GM18502 (cell line): ENCODE measurements at regions not wholly inside any gene's neighbourhood (a gene's known extent, or its start where the extent isn't known, plus 50 kb on each side); places are given as distances from the start of the nearest gene placed in this dataset.
"Not testable (repeated sequence)": the region's sequence is repeated elsewhere in the genome, so short reads cannot be mapped to it uniquely, and the experiment has no call there.

Experiments
- ATAC-seq: cut with Tn5 transposase; IDR thresholded peaks from one replicate; pipeline ENCODE4 v1.9.1; 2021; ENCODE audit warnings: mild to moderate bottlenecking; ENCODE audit not compliant: unreplicated experiment, poor library complexity

DNA sequence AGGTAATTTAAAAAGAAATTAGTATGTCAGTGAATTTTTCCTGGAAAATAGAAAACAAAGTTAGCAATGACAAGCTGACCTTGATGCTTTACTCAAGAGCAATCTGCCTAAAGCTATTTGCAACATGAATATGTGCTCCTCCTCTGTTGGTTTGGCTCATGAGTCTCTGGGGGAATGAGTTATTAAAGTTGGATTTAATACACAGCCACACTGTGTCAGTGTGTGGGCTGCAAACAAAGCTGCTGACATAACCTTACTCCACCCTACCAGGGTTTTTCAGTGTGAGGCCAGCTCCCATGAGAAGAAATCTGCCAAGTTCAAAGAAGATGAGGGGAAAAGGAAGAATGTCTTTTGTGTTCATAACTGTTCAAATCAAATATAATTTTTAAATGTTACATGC, 280.5 kb downstream of the TLL1 start:
- no peak for ATAC-seq

- no peak for ATAC-seq
Observed at GRCh38 chr4:166162327-166162726, 289.3 kb downstream of the TLL1 start.

DNA sequence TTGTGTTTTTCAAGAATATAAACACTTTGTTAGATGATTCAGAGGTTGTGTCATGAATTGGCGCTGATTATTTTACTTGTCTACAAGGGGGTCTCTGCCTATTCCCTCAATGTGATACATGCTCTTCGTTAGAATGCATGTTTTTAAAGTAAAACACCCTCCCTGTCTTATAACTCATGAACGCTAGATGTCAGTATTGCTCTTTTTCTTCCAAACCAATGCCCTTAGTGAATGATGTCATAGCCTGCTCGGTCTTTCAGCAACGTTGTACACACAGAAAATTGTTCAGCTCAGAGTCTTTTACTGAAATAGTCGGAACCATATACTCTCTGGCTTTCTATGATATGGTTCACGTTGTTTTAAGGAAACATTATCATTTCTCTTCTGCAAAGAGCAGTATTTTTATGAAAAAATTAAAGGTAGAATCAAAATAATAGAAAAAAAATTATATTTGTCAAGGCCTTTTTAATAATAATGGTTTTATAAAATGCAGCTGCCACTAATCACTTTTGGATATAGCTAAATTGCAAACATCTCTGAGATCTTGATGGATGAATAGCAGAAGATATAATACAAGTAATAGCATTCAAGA, 292.9 kb downstream of the TLL1 start:
- ATAC-seq, result peak; percentile 99

- ATAC-seq, result peak; percentile 41
Observed at GRCh38 chr4:166169111-166169510, 296.1 kb downstream of the TLL1 start.

- ATAC-seq, result no peak
Observed at GRCh38 chr4:166172619-166173018, 299.6 kb downstream of the TLL1 start.

GRCh38 chr4:166174717-166175490, 301.9 kb downstream of the TLL1 start:
- ATAC-seq, result no peak

GRCh38 chr4:166182145-166182544, 309.1 kb downstream of the TLL1 start:
- ATAC-seq, result no peak

DNA sequence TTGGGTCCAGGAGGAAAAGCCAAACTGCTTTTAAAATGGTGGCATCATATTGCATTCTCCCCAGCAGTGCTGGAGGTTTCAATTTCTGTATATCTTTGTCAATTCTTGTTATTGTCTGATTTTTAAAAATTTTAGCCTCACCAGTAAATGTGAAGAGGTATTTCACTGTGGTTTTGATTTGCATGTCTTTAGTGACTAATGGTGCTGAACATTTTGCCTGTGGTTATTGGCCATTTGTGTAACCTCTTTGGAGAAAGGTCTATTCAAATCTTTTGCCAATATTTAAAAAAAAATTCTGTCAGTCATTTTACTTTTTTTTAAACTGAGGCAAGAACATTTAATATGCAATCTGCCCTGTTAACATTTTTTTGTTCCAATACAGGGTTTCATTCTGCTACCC, 322.1 kb downstream of the TLL1 start:
- no peak for ATAC-seq

DNA sequence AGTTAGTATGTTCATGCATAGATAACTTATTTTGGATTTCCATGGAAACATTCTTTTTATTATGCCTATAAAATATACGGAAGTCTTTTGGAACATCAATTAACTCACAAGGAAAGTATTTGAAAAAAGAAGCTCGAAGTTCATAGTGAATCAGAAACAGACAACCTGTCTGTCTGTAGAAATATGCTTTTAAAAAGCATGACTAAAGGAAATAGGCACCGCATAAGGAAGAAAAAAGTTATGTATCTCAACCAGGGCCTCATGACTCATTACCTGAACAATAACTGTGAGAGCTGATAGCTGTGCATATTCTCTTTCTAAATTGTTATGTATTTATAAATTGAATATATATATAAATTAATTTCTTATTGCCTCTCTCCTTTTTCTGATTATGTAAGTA, 324.1 kb downstream of the TLL1 start:
- ATAC-seq, result no peak

- ATAC-seq, result no peak
Observed at GRCh38 chr4:166198041-166198440, 325.0 kb downstream of the TLL1 start.

DNA sequence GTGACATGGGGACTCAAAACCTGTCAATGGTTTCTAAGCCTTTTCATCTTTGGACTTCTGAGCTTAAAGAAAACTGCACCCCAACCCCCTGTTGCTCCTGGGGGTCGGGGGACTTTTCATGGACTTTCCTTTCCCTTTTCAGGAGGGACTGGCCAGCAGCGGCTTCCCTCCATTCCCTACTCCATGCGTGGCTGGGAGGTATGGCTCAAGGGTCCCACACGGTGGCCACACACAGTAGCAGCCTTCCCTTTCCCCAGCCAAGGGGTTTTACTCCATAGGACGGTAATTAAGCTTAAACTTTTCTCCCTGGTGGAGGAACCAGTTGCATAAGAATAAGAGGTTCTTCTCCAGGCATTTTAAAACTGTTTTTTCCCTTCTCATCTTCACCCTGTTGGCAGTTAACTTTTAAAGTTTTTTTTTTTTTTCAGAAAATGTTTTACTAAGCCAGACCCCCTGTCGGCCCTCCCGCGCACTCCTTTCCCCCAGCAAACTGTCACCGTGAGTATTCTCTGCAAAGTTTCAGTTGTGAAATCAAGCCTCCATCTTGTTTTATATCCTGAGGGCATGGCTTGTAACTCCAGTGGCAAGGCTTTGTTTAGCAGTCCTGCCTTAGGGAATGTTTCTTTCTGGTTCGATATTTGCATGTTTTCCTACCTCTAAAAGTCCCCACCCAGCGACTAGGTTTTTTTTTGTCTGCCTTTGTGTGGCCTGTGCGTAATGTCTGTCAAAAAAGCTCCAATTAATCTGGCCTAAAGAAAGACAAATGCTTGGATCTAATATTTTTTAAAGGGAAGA, 325.7 kb downstream of the TLL1 start:
- no peak for ATAC-seq

DNA sequence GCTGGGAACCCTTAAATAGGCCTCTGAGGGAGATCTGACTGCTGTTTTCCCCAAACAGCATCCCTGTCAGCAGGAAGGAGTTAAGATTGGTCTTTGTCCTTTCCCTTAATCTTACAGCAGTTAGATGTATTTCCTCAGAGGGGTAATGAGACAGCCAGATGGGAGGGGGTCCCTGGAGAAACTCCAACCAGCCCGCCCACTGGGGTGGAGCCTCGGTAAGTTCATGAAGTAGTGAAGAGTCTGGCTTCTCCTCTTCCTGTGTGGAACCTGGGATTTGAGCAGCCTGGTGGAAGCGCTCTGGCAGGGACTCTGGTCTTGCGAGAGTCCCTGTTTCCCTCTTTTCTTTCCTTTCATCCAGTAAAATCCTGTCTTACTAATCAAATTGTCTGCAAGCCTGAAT, 330.0 kb downstream of the TLL1 start:
- ATAC-seq, result no peak

DNA sequence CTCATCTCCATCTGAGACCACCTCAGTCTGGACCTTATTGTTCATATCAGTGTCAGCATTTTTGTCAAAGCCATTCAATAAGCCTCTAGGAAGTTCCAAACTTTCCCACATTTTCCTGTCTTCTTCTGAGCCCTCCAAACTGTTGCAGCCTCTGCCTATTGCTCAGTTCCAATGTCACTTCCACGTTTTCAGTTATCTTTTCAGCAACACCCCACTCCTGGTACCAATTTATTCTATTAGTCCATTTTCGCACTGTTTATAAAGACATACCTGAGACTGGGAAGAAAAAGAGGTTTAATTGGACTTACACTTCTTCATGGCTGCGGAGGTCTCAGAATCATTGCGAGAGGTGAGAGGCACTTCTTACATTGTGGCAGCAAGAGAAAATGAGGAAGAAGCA, 339.3 kb downstream of the TLL1 start:
- not testable (repeated sequence) for ATAC-seq

GRCh38 chr4:166222271-166222670, 349.2 kb downstream of the TLL1 start:
- ATAC-seq, result no peak

DNA sequence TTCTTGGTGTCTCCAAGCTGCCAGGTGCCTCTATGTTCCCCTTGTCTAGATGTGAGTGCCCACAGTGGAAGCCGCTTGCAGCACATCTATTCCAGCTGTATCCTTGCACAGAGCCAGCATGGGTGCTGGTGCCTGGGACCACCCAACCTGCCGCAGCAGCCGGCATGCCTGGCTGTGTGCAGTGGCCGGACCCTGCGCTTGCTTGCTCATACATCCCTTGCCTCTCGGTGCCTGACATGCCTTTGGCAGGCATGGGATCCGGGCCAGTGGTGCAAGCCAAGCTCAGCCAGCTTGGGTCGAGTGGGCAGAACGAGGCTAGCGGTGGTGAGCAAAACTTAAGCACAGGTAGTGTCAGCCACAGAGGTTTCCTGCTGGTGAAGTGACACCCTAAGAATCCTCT, 355.1 kb downstream of the TLL1 start:
- ATAC-seq, result no peak

DNA sequence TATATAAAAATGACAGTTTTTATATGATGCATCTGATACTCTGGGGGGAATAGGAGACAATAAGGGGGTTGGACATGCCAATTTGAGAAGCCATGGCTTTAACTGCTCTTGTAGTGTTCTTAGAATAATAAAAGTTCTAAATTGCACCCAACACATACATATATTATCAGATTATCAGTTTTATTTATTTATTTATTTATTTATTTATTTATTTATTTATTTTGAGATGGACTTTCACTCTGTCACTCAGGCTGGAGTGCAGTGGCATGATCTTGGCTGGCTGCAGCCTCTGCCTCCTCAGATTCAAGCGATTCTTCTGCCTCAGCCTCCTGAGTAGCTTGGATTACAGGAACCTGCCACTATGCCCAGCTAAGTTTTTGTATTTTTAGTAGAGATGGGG, 356.8 kb downstream of the TLL1 start:
- ATAC-seq, result no peak

DNA sequence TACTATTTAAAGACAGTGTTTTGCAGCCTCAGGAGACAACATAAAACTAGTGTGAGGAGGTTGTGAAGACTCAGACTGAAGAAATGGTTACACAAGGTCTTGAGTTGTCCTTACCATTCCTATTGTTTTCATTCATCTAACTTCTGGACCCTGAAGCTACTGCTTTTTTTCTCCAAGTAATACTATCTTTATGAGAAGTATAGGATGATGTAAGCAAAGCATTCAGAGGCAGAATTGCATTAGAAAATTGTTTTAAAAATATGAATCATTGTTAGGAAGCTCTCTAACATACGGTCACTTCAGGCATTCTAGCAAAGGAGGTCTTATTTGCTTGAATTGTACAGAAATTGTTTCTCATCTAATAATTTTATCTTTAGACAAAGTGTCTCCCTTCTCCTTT, 357.8 kb downstream of the TLL1 start:
- no peak for ATAC-seq

GRCh38 chr4:166239354-166239753, 366.3 kb downstream of the TLL1 start:
- ATAC-seq, result no peak

- ATAC-seq, result no peak
Observed at GRCh38 chr4:166252487-166253402, 379.7 kb downstream of the TLL1 start.

DNA sequence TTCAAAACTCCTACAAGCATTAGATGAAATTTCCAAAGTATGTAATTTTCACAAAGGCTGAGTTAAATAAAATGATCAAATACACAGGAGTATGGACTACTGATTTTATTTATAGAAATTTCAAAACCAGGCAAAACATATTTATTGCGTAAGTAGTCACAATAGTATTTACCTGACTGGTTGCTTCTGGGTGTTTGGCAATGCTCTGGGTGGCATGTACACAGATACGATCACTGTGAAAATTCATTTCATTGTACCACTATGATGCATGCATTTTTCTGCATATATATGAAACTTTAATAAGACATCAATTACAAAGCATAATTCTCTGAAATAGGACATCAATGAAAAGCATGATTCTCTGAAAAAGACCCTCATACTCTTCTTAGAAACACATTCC, 384.2 kb downstream of the TLL1 start:
- ATAC-seq, result no peak
